ENCODE measurements at regions not wholly inside any gene's neighbourhood (a gene's known extent, or its start where the extent isn't known, plus 50 kb on each side); places are given as distances from the start of the nearest gene placed in this dataset.

- TF ChIP-seq, protein P1, sequence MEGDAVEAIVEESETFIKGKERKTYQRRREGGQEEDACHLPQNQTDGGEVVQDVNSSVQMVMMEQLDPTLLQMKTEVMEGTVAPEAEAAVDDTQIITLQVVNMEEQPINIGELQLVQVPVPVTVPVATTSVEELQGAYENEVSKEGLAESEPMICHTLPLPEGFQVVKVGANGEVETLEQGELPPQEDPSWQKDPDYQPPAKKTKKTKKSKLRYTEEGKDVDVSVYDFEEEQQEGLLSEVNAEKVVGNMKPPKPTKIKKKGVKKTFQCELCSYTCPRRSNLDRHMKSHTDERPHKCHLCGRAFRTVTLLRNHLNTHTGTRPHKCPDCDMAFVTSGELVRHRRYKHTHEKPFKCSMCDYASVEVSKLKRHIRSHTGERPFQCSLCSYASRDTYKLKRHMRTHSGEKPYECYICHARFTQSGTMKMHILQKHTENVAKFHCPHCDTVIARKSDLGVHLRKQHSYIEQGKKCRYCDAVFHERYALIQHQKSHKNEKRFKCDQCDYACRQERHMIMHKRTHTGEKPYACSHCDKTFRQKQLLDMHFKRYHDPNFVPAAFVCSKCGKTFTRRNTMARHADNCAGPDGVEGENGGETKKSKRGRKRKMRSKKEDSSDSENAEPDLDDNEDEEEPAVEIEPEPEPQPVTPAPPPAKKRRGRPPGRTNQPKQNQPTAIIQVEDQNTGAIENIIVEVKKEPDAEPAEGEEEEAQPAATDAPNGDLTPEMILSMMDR (IDR thresholded peaks at IDR 0.05 in 2 of 3, conservative IDR thresholded peaks at IDR 0.05 in 1 of 3; ENCODE audit: borderline replicate concordance in 1 of 3, insufficient read depth in 1 of 3, low read depth in 2 of 3, low read length in 2 of 3), result no peak
- no peak for TF ChIP-seq SIN3A (IDR thresholded peaks at IDR 0.05; ENCODE audit: low read depth)
- TF ChIP-seq, protein P2, sequence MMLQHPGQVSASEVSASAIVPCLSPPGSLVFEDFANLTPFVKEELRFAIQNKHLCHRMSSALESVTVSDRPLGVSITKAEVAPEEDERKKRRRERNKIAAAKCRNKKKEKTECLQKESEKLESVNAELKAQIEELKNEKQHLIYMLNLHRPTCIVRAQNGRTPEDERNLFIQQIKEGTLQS (IDR thresholded peaks at IDR 0.05), result no peak
- no peak for TF ChIP-seq EZH2 (IDR thresholded peaks at IDR 0.05)
- no peak for TF ChIP-seq SRF (IDR thresholded peaks at IDR 0.05; ENCODE audit: low read depth)
- no peak for TF ChIP-seq ZFX (IDR thresholded peaks at IDR 0.05)
- no peak for TF ChIP-seq EZH2phosphoT487 (IDR thresholded peaks at IDR 0.05; ENCODE audit: borderline replicate concordance)
- no peak for TF ChIP-seq POLR2A (IDR thresholded peaks at IDR 0.05; ENCODE audit: borderline replicate concordance, extremely low read depth, insufficient read depth, insufficient read length)
- no peak for TF ChIP-seq YY1 (IDR thresholded peaks at IDR 0.05; ENCODE audit: extremely low read depth, insufficient replicate concordance, low read depth, low read length)
These were observed 260.4 kb downstream of the METTL4 start for GRCh38 chr18:2310886-2311285.
